Neural progenitor cell (in vitro differentiated cells): ENCODE measurements at regions not wholly inside any gene's neighbourhood (a gene's known extent, or its start where the extent isn't known, plus 50 kb on each side); places are given as distances from the start of the nearest gene placed in this dataset.

Source experiments
- DNase-seq: peaks from one replicate; pipeline ENCODE4 v3.0.0-alpha.2; 2016; ENCODE audit warnings: low spot score
- H2AFZ ChIP-seq: fragments of 200-600 bp; sonication (generic); replicated peaks from 2 replicates; pipeline ENCODE4 v1.6.1; 2016; ENCODE audit warnings: antibody characterized with exemption
- H3F3A ChIP-seq: fragments of 200-600 bp; sonication (generic); 2 replicates; pipeline ENCODE4 v1.6.1; 2016; ENCODE audit warnings: antibody characterized with exemption, low read depth
- H3K27ac ChIP-seq: fragments of 200-600 bp; sonication (generic); 2 replicates; pipeline ENCODE4 v1.5.1; 2016; ENCODE audit warnings: mild to moderate bottlenecking
- H3K27me3 ChIP-seq: fragments of 200-600 bp; sonication (generic); 2 replicates; pipeline ENCODE4 v1.6.1; 2016; ENCODE audit warnings: mild to moderate bottlenecking, moderate library complexity
- H3K36me3 ChIP-seq: fragments of 200-600 bp; sonication (generic); 2 replicates; pipeline ENCODE4 v1.5.1; 2016
- H3K4me1 ChIP-seq: fragments of 200-600 bp; sonication (generic); 2 replicates; pipeline ENCODE4 v1.6.1; 2016; ENCODE audit warnings: mixed run types
- H3K4me2 ChIP-seq: fragments of 200-600 bp; sonication (generic); 2 replicates; pipeline ENCODE4 v1.6.1; 2016
- H3K4me3 ChIP-seq: fragments of 200-600 bp; sonication (generic); 2 replicates; pipeline ENCODE4 v1.5.1; 2016
- H3K79me2 ChIP-seq: fragments of 200-600 bp; sonication (generic); 2 replicates; pipeline ENCODE4 v1.6.1; 2016; ENCODE audit warnings: low read depth
- H3K9ac ChIP-seq: fragments of 200-600 bp; sonication (generic); 2 replicates; pipeline ENCODE4 v1.6.1; 2016
- H3K9me3 ChIP-seq: fragments of 200-600 bp; sonication (generic); 2 replicates; pipeline ENCODE4 v1.5.1; 2016; ENCODE audit warnings: low read depth
- H4K20me1 ChIP-seq: fragments of 200-600 bp; sonication (generic); 2 replicates; pipeline ENCODE4 v1.6.1; 2016; ENCODE audit warnings: low read depth
- H3K27ac Mint-ChIP-seq: 3 replicates; pipeline ENCODE4 v1.8.0; 2021; ENCODE audit warnings: mixed read lengths
- H3K27me3 Mint-ChIP-seq: 2 replicates; pipeline ENCODE4 v1.8.0; 2022; ENCODE audit warnings: low read depth, mild to moderate bottlenecking, inconsistent platforms, moderate library complexity, mixed read lengths; ENCODE audit not compliant: insufficient read depth
- H3K36me3 Mint-ChIP-seq: 3 replicates; pipeline ENCODE4 v1.8.0; 2021; ENCODE audit warnings: mixed read lengths
- H3K4me1 Mint-ChIP-seq: 3 replicates; pipeline ENCODE4 v1.8.0; 2021; ENCODE audit warnings: mixed read lengths
- H3K4me3 Mint-ChIP-seq: 3 replicates; pipeline ENCODE4 v1.8.0; 2021; ENCODE audit warnings: mild to moderate bottlenecking, moderate library complexity, mixed read lengths
- H3K9me3 Mint-ChIP-seq: 3 replicates; pipeline ENCODE4 v1.8.0; 2020; ENCODE audit warnings: mixed read lengths
- EZH2 ChIP-seq: fragments of 200-600 bp; sonication (generic); IDR thresholded peaks from 2 replicates; pipeline ENCODE4 v1.6.1; 2017; ENCODE audit warnings: antibody characterized with exemption, mild to moderate bottlenecking, moderate library complexity
- EZH2phosphoT487 ChIP-seq: fragments of 200-600 bp; sonication (generic); IDR thresholded peaks from 2 replicates; pipeline ENCODE4 v1.6.1; 2017; ENCODE audit warnings: antibody characterized with exemption
- TF ChIP-seq, protein P1 (sequence below): fragments of 200-600 bp; sonication (generic); IDR thresholded peaks from 2 replicates; pipeline ENCODE4 v1.5.1; 2017; ENCODE audit warnings: antibody characterized with exemption, mild to moderate bottlenecking

- Mint-ChIP-seq H3K27me3 (peaks cover under 1% of the 10 kb centered on the region), H3K36me3 (no peaks in the 10 kb centered on the region), H3K4me1 (peaks cover 6% of the 10 kb centered on the region), H3K27ac (no peak overlapping the region), H3K9me3 (no peaks in the 10 kb centered on the region), H3K4me3 (no peak overlapping the region)
- no peaks in the 10 kb centered on the region for H4K20me1 ChIP-seq
- no peaks in the 10 kb centered on the region for H3K9me3 ChIP-seq
- H3K9ac ChIP-seq, result no peak overlapping the region
- H3K36me3 ChIP-seq, result no peaks in the 10 kb centered on the region
- H3K4me3 ChIP-seq, result no peak overlapping the region
- no peak overlapping the region for H3K4me2 ChIP-seq
- TF ChIP-seq, protein P1, sequence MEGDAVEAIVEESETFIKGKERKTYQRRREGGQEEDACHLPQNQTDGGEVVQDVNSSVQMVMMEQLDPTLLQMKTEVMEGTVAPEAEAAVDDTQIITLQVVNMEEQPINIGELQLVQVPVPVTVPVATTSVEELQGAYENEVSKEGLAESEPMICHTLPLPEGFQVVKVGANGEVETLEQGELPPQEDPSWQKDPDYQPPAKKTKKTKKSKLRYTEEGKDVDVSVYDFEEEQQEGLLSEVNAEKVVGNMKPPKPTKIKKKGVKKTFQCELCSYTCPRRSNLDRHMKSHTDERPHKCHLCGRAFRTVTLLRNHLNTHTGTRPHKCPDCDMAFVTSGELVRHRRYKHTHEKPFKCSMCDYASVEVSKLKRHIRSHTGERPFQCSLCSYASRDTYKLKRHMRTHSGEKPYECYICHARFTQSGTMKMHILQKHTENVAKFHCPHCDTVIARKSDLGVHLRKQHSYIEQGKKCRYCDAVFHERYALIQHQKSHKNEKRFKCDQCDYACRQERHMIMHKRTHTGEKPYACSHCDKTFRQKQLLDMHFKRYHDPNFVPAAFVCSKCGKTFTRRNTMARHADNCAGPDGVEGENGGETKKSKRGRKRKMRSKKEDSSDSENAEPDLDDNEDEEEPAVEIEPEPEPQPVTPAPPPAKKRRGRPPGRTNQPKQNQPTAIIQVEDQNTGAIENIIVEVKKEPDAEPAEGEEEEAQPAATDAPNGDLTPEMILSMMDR, result no peak
- TF ChIP-seq EZH2phosphoT487, result no peak
- peaks cover 10% of the 10 kb centered on the region for H3K4me1 ChIP-seq
- H3K27me3 ChIP-seq, result no peaks in the 10 kb centered on the region
- H3K27ac ChIP-seq, result no peak overlapping the region
- no peaks in the 10 kb centered on the region for H3F3A ChIP-seq
- H3K79me2 ChIP-seq, result no peaks in the 10 kb centered on the region
- peak overlapping the region; percentile 34 for H2AFZ ChIP-seq
- DNase-seq, result no peak
Measured at GRCh38 chr2:125684932-125685331, 971.0 kb upstream of the GYPC start.

GRCh38 chr2:125696560-125696959 lies 959.4 kb upstream of the GYPC start:
- Mint-ChIP-seq H3K4me1 (peaks cover 2% of the 10 kb centered on the region), H3K27me3 (no peaks in the 10 kb centered on the region), H3K27ac (no peak overlapping the region), H3K9me3 (peaks cover 3% of the 10 kb centered on the region), H3K36me3 (no peaks in the 10 kb centered on the region), H3K4me3 (no peak overlapping the region)
- Histone ChIP-seq H3K4me3 (no peak overlapping the region), H3K27ac (no peak overlapping the region), H4K20me1 (no peaks in the 10 kb centered on the region), H2AFZ (no peak overlapping the region), H3F3A (no peaks in the 10 kb centered on the region), H3K9ac (no peak overlapping the region), H3K27me3 (no peaks in the 10 kb centered on the region), H3K79me2 (no peaks in the 10 kb centered on the region), H3K4me1 (no peaks in the 10 kb centered on the region), H3K4me2 (no peak overlapping the region), H3K36me3 (no peaks in the 10 kb centered on the region), H3K9me3 (no peaks in the 10 kb centered on the region)
- TF ChIP-seq, protein P1, result no peak
- DNase-seq, result no peak

GRCh38 chr2:125698280-125698679 lies 957.7 kb upstream of the GYPC start:
- no peaks in the 10 kb centered on the region for H3K4me1 ChIP-seq
- no peaks in the 10 kb centered on the region for H3F3A ChIP-seq
- H3K4me3 Mint-ChIP-seq, result no peak overlapping the region
- H3K4me2 ChIP-seq, result no peak overlapping the region
- H3K36me3 ChIP-seq, result no peaks in the 10 kb centered on the region
- no peak overlapping the region for H3K27ac Mint-ChIP-seq
- DNase-seq, result no peak
- no peaks in the 10 kb centered on the region for H3K36me3 Mint-ChIP-seq
- no peaks in the 10 kb centered on the region for H4K20me1 ChIP-seq
- TF ChIP-seq EZH2 (no peak), EZH2phosphoT487 (no peak)
- TF ChIP-seq, protein P1, result no peak
- no peaks in the 10 kb centered on the region for H3K27me3 Mint-ChIP-seq
- peaks cover 2% of the 10 kb centered on the region for H3K4me1 Mint-ChIP-seq
- H3K27ac ChIP-seq, result no peak overlapping the region
- H3K4me3 ChIP-seq, result no peak overlapping the region
- H3K79me2 ChIP-seq, result no peaks in the 10 kb centered on the region
- no peaks in the 10 kb centered on the region for H3K27me3 ChIP-seq
- peaks cover 3% of the 10 kb centered on the region for H3K9me3 Mint-ChIP-seq
- H3K9ac ChIP-seq, result no peak overlapping the region
- no peak overlapping the region for H2AFZ ChIP-seq
- H3K9me3 ChIP-seq, result no peaks in the 10 kb centered on the region

DNA sequence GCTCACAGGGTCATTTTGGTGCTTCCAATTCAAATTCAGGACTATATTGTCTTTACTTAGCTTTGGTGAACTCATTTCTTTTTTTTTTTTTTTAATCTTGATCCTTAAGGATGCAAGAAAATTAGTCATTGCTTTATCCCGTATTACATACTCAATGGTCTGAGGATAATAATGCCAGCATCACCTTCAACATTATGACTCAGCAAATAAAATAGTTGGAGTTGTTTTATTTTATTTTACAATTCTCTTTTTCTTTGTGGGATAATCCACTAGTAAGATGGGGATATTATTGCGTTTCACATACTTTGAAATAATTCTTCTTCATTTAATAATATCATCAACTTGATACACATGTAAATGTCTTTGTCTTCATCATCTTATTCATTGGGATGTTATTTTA lies 954.9 kb upstream of the GYPC start:
- H3K4me1 ChIP-seq, result no peaks in the 10 kb centered on the region
- no peaks in the 10 kb centered on the region for H3K79me2 ChIP-seq
- no peaks in the 10 kb centered on the region for H3K9me3 ChIP-seq
- no peaks in the 10 kb centered on the region for H3K36me3 Mint-ChIP-seq
- H3K27ac ChIP-seq, result no peak overlapping the region
- H3K9me3 Mint-ChIP-seq, result no peaks in the 10 kb centered on the region
- no peak for DNase-seq
- no peaks in the 10 kb centered on the region for H3K27me3 ChIP-seq
- H3K27me3 Mint-ChIP-seq, result no peaks in the 10 kb centered on the region
- H2AFZ ChIP-seq, result no peak overlapping the region
- H3K27ac Mint-ChIP-seq, result no peak overlapping the region
- H3K4me1 Mint-ChIP-seq, result peaks cover 2% of the 10 kb centered on the region
- no peak overlapping the region for H3K4me3 Mint-ChIP-seq
- TF ChIP-seq EZH2phosphoT487 (no peak), EZH2 (no peak)
- TF ChIP-seq, protein P1, result no peak
- H4K20me1 ChIP-seq, result no peaks in the 10 kb centered on the region
- H3K4me2 ChIP-seq, result no peak overlapping the region
- H3F3A ChIP-seq, result no peaks in the 10 kb centered on the region
- H3K36me3 ChIP-seq, result no peaks in the 10 kb centered on the region
- no peak overlapping the region for H3K9ac ChIP-seq
- H3K4me3 ChIP-seq, result no peak overlapping the region
